Dermis blood vessel endothelial cell (primary cell): ENCODE measurements at regions not wholly inside any gene's neighbourhood (a gene's known extent, or its start where the extent isn't known, plus 50 kb on each side); places are given as distances from the start of the nearest gene placed in this dataset.
A peak's percentile ranks its signal among the peaks of the same experiment; 100 is the strongest.

Experiments
- DNase-seq: peaks from one replicate; pipeline ENCODE4 v3.0.0; 2010

- DNase-seq: peak; percentile 35
Observed at GRCh38 chr1:79133774-79134364, 127.3 kb upstream of the ADGRL4 start.

GRCh38 chr1:79131626-79132025 lies 125.1 kb upstream of the ADGRL4 start:
- no peak for DNase-seq

GRCh38 chr1:79129914-79130313 lies 123.4 kb upstream of the ADGRL4 start:
- DNase-seq: no peak

- peak; percentile 57 for DNase-seq
Observed at GRCh38 chr1:79128722-79129121, 122.2 kb upstream of the ADGRL4 start.

- peak; percentile 32 for DNase-seq
Observed at GRCh38 chr1:79124756-79125155, 118.2 kb upstream of the ADGRL4 start.

- DNase-seq: no peak
Observed at GRCh38 chr1:79122521-79122920, 116.0 kb upstream of the ADGRL4 start.

- DNase-seq: no peak
Observed at GRCh38 chr1:79117376-79117775, 110.8 kb upstream of the ADGRL4 start.

GRCh38 chr1:79113836-79114235 lies 107.3 kb upstream of the ADGRL4 start:
- no peak for DNase-seq

GRCh38 chr1:79110749-79111148 lies 104.2 kb upstream of the ADGRL4 start:
- DNase-seq: no peak

GRCh38 chr1:79109445-79109844 lies 102.9 kb upstream of the ADGRL4 start:
- no peak for DNase-seq

- no peak for DNase-seq
Observed at GRCh38 chr1:79105500-79105899, 99.0 kb upstream of the ADGRL4 start.

- DNase-seq: no peak
Observed at GRCh38 chr1:79104617-79105016, 98.1 kb upstream of the ADGRL4 start.

GRCh38 chr1:79100385-79100784 lies 93.9 kb upstream of the ADGRL4 start:
- peak; percentile 58 for DNase-seq

GRCh38 chr1:79090985-79091384 lies 84.5 kb upstream of the ADGRL4 start:
- peak; percentile 4 for DNase-seq

GRCh38 chr1:79089946-79090345 lies 83.4 kb upstream of the ADGRL4 start:
- no peak for DNase-seq

GRCh38 chr1:79082233-79082632 lies 75.7 kb upstream of the ADGRL4 start:
- peak; percentile 32 for DNase-seq

- DNase-seq: peak; percentile 99
Observed at GRCh38 chr1:79079770-79080169, 73.2 kb upstream of the ADGRL4 start.

- DNase-seq: no peak
Observed at GRCh38 chr1:79074975-79075374, 68.4 kb upstream of the ADGRL4 start.

- no peak for DNase-seq
Observed at GRCh38 chr1:79069828-79070227, 63.3 kb upstream of the ADGRL4 start.

- DNase-seq: no peak
Observed at GRCh38 chr1:79059341-79059740, 52.8 kb upstream of the ADGRL4 start.
